Fibroblast of skin of right quadriceps (primary cell): ENCODE measurements at regions not wholly inside any gene's neighbourhood (a gene's known extent, or its start where the extent isn't known, plus 50 kb on each side); places are given as distances from the start of the nearest gene placed in this dataset.
"Not testable (repeated sequence)": the region's sequence is repeated elsewhere in the genome, so short reads cannot be mapped to it uniquely, and the experiment has no call there.

Experiments used
- DNase-seq: peaks from one replicate; pipeline ENCODE4 v3.0.0-alpha.2; 2013

DNA sequence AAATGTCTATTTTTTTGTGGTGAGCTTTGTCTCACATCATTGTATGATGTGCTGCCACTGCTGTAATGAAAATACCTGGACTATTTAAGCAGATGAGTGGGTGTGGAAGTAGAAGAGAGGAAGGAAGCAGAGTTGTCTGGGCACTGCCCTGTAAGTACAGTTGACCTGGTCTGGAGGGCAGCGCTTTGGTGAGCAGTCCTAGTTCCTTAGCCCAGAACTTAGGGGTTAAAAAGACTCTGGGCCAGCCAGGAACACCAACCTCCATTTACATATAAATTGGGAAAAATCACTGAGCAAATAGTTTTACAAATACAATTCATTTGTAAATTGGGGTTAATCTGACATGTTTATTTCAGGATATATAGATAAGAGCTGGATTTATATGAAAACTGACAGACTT, 347.1 kb upstream of the FAT1 start:
- DNase-seq, result no peak

DNA sequence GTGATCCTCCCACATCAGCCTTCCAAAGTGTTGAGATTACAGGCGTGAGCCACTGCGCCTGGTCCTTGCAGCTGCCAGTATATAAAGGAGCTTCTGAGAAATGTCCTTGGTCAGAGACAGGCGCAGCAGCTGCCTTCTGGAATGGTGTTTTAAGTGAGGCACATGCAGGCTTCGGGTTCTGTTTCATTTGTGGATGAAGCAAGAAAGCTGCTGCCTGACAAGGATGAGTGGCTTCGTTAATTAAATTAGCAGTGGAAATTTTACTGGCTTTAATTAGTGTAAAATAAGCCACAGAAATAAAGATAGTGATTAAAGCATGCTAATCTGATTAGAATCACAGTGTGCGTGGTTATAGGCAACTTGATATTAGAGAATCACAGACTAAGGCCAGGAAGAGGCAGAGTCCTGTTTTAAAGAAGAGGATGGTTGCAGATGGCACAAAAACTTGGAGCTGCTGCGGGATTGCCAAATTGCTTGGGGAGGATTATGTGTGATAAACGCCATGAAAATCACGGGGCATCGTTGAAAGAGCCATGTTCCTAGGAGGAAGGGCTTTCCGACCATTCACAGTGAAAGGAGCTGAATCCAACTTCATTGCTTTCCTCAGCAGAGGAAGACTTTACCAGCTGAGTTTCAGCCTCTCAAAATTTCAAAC, 348.4 kb upstream of the FAT1 start:
- peak; percentile 14 for DNase-seq

DNA sequence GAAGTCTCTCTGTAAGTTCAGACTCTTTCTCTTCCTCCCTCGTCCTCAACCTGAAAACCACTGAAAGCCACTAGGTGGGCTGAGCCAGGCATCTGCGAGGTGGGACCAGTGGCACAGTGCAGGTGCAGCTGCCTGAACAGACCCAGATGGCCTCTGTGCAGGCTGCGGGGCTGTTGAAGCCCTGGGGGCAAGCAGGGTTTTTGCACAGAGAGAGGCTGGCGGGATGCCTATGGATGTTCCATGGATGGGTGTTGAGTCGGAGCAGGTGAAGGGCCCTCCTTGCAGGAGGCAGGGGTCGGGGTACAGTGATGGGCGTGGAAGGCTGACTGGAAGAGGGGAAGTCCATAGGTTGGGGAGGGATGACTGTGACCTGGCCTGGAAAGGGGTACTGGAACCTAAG, 350.2 kb upstream of the FAT1 start:
- DNase-seq, result no peak

DNA sequence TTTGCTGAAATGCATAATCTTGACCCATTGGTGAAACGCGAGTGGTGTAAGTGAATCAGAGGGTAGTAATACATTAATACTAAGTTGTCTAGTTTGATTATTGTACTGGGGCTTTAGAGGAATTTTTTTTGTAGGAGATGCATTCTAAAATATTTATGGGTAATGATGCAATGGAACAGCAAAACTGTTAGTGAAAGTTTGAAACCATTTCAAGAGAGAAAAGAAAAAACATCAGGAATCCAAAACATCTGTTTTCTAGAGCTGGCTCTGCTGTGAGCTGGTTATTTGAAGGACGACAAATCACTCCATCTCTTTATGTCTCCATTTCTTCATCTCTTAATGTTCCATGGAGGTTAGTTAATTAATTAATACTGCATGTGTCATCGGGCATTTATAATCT, 351.9 kb upstream of the FAT1 start:
- DNase-seq, result peak; percentile 53

DNA sequence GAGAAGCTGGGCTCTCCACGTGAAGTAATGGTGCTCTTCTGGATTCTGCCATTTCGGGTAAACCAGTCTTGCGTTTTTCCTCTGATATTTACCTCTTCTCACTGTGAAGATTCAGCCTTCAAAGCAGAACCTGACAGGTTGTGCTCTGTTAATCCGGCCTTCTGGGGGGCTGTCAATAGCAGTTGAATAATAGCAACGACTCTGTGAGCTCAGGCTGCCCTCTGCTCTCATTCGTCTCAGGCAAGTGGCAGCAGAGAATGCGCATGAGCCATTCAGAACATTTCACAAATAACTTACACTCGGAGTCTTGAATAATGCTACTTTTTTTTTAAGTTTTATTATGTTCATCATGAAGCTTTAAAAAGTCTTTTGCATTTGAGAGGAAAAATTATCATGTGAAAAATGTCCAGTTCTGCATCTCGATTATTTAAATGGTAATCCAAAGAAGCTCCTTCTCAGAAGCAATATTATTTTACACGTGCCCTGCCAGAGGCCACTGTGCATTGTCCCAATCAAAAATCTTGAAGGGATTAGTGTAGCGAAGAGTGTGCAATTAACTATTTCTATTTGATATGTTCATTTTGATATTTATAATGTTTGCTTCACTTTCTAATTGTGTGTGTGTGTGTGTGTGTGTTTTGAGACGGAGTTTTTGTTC, 354.2 kb upstream of the FAT1 start:
- DNase-seq, result no peak

DNA sequence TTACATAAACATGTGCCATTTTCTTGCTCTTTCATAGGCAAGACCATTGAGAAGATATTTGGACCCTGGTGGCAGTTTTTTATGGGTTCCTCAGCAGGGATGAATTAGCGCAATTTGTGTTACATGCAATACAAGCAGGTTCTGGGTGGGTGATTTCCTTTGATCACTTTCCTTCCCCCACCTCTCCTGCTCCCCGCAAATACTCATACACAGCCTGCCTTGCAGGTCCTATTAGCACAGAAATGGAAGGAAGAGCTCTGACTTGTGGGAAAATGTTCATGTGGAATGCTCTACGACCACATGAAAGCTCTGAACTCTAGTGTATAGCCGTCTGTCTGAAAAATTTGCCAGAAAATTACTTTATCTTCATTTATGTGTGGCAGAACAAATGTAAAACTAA, 361.0 kb upstream of the FAT1 start:
- DNase-seq, result no peak

DNA sequence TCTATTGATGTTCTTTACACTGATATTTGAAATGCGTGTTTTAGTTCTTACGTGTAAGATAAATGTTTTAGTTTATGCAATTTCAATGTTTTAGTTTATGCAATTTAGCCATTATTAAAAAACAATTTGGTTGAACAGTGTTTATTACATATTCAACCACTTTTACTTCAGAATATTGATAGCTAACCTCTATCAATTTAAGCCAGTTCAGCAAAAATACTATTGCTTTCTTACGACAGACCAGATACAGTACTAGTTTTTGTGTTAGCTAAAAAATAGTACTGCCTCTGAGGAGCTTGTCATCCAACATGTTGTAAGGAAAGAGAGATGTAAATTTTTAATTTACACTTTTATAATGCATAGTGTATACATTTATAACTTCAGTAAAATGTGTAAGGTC, 361.7 kb upstream of the FAT1 start:
- DNase-seq, result no peak

DNA sequence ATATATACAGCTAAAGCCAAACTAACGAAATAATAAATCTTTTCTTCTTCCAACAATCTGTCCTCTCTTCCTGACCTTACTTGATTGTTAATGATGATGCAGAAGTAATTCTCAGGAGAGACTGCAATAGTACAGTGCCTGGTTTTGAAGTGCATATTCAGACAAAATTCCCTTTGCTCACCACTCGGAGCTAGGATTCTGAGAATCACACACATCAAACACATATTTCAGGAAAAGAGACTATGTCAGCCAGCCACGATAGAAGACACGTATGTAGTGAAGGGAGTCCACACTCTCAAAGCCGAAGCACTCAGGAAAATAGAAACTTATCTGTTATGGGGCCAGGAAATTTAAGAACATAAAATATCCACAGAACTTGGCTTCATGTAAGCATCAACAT, 362.5 kb upstream of the FAT1 start:
- no peak for DNase-seq

DNA sequence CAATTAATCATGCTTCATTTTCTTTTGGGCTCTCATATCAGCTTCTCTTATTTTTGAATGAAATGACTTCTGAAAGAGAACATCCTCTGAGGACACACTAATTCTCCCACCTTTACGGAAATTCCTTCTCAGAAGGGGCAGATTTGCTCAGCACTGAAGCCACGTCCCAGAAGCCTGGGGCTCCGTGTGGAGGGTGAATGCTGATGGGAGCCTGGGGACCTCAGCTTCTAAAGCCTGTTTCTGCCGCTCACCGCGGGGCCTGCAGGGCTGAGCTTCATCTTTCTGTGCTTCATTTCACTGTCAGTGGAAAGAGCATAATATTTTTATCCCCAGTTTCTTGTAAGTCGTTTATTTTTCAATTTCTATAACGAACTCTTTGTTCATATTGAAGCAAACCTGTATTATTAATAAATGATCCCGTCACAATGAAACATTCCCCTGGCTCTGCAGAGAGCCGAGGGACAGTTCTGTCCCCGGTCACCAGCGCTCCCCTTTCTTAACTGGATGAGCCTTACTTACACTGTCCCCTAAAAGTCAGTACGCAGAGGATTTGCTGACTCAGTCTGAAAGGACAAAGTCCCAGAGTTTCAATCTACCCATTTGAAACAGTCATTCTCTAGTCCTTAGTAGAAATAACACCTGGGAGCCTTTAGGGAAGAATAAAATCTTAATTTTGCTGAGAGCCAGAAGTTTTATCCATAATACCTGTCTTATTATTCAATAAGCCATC, 364.6 kb upstream of the FAT1 start:
- DNase-seq, result no peak

DNA sequence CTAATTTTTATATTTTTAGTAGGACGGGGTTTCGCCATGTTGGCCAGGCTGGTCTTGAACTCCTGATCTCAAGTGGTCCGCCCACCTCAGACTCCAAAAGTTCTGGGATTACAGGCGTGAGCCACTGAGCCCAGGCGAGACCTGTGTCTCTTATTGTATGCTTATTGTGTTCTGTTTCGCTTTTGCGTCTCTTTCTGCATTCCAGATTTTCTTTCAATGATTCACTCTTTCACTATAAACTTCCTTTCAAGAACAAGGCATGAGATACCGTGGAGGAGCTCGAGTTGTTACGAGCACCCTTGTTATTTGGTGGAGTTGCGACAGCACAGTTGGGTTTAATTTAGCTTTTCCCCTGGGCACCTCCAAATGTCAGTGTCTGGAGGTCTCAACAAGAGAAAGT, 366.7 kb upstream of the FAT1 start:
- DNase-seq, result no peak

DNA sequence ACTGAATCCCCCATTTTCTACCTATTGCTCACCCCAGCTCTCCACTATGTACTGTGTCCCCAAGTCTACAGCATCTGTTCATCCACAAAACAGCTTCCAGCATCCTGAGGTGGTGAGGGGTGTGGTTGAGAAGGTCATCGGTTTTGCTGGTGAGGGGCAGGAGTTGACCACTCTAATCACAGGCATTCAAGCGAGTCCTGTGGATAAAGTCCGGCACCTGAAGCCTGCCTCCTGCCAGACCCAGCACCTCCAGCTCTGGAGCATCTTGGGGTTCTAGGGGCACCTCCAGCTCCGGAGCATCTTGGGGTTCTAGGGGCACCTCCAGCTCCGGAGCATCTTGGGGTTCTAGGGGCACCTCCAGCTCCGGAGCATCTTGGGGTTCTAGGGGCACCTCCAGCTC, 367.2 kb upstream of the FAT1 start:
- DNase-seq, result not testable (repeated sequence)

DNA sequence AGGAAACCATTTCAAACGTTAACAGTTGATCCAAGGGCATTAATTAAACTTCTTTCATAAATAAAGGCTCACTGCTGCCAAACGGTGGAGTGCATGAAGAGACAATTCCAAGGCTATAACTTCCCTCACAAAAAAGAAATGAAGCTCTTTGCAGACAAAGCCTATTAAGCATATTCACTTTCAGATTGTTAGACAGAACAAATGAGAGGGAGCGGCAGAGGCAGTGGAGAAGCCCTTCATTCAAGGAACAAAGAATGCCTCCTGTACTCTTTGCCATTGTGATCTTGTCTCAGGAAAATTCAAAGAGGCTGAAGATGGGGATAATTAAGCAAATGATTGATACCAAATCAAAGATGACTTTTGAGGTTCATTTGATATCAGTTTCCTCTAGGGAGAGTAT, 370.5 kb upstream of the FAT1 start:
- no peak for DNase-seq

DNA sequence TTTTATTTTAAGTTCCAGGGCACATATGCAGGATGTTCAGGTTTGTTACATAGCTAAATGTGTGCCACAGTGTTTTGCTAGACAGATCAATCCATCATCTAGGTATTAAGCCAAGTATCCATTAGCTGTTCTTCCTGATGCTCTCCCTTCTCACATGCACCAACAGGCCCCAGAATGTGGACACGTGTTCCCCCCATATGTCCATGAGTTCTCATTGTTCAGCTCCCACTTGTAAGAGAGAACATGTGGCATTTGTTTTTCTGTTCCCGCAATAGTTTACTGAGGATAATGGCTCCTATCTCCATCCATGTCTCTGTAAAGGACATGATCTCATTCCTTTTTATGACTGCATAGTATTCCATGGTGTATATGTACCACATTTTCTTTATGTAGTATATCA, 374.8 kb upstream of the FAT1 start:
- no peak for DNase-seq

DNA sequence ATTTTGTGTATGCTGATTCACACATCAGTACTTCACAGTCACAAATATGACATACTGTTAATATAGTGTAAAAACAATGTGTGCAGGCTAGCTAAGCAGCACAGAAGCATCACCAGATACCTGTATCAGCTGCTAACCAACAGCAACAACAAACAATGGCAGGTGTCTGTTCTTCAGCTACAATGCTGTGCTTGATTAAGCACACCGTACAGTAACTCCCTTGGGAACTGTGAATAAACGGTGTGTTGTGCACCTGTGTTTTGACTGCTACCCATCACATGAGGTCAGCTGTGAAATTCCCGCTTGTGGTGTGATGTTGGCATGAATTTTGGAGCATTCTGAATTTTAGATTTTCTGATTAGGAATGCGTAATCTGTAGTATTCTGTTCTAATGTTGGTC, 379.7 kb upstream of the FAT1 start:
- DNase-seq, result no peak

DNA sequence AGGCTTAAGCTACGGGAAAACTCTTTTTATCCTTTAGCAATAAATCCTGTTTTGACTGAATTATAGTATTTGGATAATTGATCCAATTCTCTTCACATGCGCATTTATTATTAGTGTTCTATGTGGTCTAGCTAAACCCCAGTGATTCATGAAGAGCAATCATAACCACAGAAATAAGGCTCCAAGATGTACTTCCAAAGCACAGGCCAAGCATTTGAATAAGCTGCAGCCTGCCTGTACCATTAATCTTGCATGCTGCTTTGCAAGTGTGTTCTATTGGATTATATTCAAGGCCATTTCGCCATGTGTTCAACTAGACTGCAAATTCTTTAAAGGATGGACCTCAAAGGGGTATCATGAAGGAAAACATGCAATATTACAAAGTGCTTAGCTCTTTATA, 385.2 kb upstream of the FAT1 start:
- DNase-seq, result peak; percentile 22

DNA sequence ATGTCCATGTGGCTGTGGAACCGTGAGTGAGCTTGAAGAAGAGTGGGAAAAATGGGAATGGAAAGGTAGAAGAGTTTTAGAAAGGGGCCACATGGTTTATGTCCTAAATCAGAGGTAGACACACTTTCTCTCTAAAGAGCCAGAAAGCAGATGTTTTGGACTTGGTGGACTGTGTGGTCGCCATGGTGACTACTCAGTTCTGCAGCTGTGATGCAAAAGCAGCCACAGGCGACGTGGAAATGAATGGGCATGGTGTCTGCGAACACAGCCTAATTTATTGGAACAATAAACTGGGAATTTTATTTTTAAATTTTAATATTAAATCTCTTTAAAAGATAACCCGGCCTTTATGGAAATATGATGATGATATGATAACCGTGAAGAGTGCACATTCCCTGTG, 386.0 kb upstream of the FAT1 start:
- no peak for DNase-seq

DNA sequence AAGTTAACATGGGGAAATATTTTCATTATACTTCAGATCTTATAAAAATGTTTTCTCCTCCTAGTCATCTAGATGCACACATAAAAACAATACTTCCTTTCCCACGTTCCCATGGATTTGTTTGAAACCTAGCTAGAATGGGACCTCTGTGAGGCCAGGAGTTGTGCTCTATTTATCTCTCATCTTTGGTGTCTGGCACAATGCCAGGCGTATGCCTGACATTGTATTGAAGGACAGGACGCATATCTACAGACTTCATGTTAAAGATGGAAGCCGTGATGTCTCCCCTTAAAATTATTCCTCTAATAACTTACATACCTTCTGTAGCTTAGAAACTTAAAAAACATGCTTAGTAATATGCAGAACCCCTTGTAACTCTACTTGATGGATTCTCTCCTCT, 394.5 kb upstream of the FAT1 start:
- DNase-seq, result no peak

DNA sequence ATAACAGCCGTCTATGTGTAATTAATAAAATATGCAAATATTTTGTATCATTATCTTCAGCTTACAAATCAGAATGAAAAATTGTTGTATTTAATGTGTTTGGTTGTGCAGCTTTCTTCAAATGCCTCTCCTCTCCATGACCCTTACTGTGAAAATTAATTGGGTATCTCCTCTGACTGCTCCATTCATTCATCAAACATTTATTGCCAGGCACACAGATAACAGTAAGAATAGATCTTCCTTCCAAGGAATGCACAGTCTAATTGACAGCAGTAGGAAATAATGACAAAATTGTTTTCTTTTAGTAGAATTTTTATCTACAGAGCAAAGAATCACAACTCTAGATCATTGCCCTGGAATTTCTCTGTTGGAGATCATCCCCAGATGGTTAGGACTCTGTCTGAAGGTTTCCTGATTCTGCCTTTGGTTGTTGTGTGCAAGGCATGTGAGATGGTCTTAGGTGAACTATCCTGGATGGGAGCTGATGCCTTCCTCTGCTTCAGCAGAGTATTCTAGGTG, 395.0 kb upstream of the FAT1 start:
- DNase-seq, result peak; percentile 18

DNA sequence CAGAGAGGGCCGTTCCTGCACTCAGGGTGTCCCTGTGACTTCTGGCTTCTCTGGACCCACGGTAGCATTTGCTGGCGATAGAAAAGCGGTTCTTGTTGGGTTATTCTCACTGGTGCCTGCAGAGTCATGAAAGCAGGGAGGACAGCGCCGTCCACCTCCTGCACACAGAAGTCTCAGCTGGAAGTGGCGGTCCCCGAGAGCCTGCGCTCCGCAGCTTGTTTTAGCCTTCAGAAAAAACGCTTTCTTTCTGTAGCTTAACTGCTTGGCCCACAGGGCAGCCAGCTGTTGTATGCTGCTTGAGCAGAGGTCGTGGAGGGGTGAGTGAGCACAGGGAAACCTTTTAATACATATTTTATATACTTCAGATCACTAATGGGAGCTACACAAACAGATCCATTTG, 400.7 kb upstream of the FAT1 start:
- no peak for DNase-seq

DNA sequence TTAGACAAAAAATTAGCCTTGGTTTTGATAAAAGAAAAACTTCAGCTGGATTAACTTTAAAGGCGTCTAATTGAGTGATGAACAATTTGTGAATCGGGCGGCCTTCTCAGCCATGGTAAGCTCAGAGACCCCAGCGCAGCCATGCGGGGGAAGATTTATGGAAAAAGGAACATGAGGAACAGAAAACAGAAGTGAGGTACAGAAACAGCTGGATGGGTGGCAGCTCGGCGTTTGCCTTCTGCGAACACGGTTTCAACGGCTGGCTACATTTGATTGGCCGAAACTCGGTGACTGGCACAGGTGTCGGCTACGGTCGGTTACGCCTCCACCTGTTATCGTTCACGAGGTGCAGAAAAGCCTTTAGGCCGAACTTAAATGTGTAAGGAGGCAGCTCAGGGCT, 401.4 kb upstream of the FAT1 start:
- no peak for DNase-seq

DNA sequence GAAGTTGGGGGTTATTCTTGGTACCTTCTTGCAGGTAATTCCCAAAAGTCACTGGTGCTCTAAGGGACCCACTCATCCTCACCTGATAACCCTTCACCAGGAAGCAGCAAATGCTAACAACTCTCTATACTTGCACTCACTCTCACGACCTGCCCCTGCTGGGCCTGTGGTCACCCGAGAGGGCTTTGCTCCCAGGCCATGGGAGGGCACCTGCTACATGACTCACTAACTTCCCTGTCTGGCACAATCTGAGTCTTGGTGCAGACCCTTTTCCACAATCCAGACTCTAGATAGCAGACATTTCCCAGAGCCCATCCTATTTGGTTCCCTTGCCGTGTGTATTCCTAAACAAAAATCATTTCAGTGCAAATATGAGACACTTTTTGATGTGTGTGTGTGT, 403.8 kb upstream of the FAT1 start:
- DNase-seq, result no peak

DNA sequence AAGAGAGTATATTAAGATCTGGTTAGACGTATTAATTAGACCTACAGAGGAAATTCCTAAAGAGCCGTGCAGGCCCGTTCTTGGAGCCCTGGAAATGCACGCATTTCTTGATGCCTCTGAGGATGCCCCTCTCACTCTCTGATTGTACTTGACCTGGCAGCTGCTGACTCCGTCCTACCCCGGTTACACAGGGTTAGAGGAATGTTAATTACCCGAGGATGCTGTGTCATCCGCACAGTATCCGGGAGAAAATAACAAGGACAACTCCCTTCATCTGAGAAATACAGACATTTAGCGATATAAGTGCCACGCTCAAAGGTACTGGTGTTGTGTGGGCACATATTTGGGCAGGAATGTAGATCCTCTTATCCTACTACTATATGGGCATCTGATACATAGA, 404.6 kb upstream of the FAT1 start:
- peak; percentile 71 for DNase-seq

DNA sequence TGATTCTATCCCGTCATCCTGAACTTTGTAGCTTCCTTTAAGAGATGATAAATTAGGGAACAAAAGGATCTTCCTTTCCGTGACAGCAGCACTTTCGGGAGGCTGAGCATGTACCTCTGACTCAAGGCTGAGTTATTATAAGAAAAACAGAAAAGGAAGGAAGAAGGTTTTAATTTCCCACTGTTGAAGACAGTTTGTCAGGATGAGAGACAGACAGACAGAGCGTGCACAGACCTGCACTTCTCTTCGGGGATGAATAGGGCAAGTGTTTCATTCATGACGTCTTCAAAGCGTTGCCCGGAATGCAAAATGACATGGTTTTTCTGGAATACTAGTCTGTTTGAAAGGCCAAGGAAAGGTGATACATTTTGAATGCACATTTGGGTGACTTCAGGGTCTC, 405.3 kb upstream of the FAT1 start:
- DNase-seq, result peak; percentile 50

DNA sequence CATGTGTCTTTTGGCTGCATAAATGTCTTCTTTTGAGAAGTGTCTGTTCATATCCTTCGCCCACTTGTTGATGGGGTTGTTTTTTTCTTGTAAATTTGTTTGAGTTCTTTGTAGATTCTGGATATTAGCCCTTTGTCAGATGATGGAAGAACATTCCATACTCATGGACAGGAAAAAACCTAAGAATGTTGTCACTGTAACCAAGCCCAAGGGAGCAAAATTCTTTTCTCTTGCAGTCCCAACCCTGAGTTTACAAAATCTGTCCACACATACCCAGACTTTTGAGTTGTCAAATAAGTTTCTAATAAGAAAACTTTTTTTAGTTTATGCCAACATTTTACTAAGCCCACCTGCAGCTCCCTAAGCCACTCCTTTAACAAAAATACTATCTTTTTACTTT, 408.2 kb upstream of the FAT1 start:
- DNase-seq, result not testable (repeated sequence)
